Smooth muscle cell (in vitro differentiated cells): ENCODE measurements at regions not wholly inside any gene's neighbourhood (a gene's known extent, or its start where the extent isn't known, plus 50 kb on each side); places are given as distances from the start of the nearest gene placed in this dataset.

Experiments used
- DNase-seq: peaks from one replicate; lab custom pipeline; 2025; ENCODE audit not compliant: unreplicated experiment; lab: John Stamatoyannopoulos, UW
- H2AFZ ChIP-seq: fragments of 200-600 bp; sonication (generic); 2 replicates; pipeline ENCODE4 v1.6.0; 2016; ENCODE audit warnings: antibody characterized with exemption, low read depth, mild to moderate bottlenecking
- H3F3A ChIP-seq: fragments of 200-600 bp; sonication (generic); 2 replicates; pipeline ENCODE4 v1.6.0; 2017; ENCODE audit warnings: antibody characterized with exemption, low read depth
- H3K27ac ChIP-seq: fragments of 200-600 bp; sonication (generic); 2 replicates; pipeline ENCODE4 v1.5.1; 2016; ENCODE audit warnings: low read depth, mild to moderate bottlenecking
- H3K27me3 ChIP-seq: fragments of 200-600 bp; sonication (generic); 2 replicates; pipeline ENCODE4 v1.6.1; 2016; ENCODE audit warnings: low read depth, mild to moderate bottlenecking
- H3K36me3 ChIP-seq: fragments of 200-600 bp; sonication (generic); 2 replicates; pipeline ENCODE4 v1.5.1; 2016; ENCODE audit warnings: low read depth
- H3K4me1 ChIP-seq: fragments of 200-600 bp; sonication (generic); 2 replicates; pipeline ENCODE4 v1.5.1; 2016; ENCODE audit warnings: low read depth
- H3K4me2 ChIP-seq: fragments of 200-600 bp; sonication (generic); 2 replicates; pipeline ENCODE4 v1.6.0; 2016; ENCODE audit warnings: mild to moderate bottlenecking
- H3K4me3 ChIP-seq: fragments of 200-600 bp; sonication (generic); 2 replicates; pipeline ENCODE4 v1.5.1; 2016; ENCODE audit warnings: mild to moderate bottlenecking
- H3K79me2 ChIP-seq: fragments of 200-600 bp; sonication (generic); 2 replicates; pipeline ENCODE4 v1.6.0; 2016; ENCODE audit warnings: low read depth, mild to moderate bottlenecking
- H3K9ac ChIP-seq: fragments of 200-600 bp; sonication (generic); 2 replicates; pipeline ENCODE4 v1.6.0; 2016; ENCODE audit warnings: low read depth
- H3K9me3 ChIP-seq: fragments of 200-600 bp; sonication (generic); replicated peaks from 2 replicates; pipeline ENCODE4 v1.5.1; 2016; ENCODE audit warnings: low read depth
- H4K20me1 ChIP-seq: fragments of 200-600 bp; sonication (generic); 2 replicates; pipeline ENCODE4 v1.6.0; 2016; ENCODE audit warnings: low read depth
- CTCF ChIP-seq: fragments of 200-600 bp; sonication (generic); IDR thresholded peaks from 2 replicates; pipeline ENCODE4 v1.5.1; 2017; ENCODE audit warnings: borderline replicate concordance, mild to moderate bottlenecking, antibody characterized with exemption; ENCODE audit not compliant: insufficient read depth, poor library complexity, severe bottlenecking
- WGBS: methylation state at CpG from one replicate; pipeline ENCODE4 v1.1.7; 2016; ENCODE audit warnings: low lambda C conversion rate; 5-methylcytosine and 5-hydroxymethylcytosine counted together

GRCh38 chr10:124286621-124287020 is 132.1 kb downstream of the OAT start:
- no peak overlapping the region for H3K4me3 ChIP-seq
- 64% methylated on average over 1 of the region's 1 CpG for WGBS
- no peaks in the 10 kb centered on the region for H3K9me3 ChIP-seq
- no peaks in the 10 kb centered on the region for H3K36me3 ChIP-seq
- H3F3A ChIP-seq = no peaks in the 10 kb centered on the region
- H3K4me2 ChIP-seq = no peak overlapping the region
- no peak overlapping the region for H3K9ac ChIP-seq
- H3K4me1 ChIP-seq = no peaks in the 10 kb centered on the region
- H2AFZ ChIP-seq = no peak overlapping the region
- no peak overlapping the region for H3K27ac ChIP-seq
- DNase-seq = no peak
- no peaks in the 10 kb centered on the region for H3K27me3 ChIP-seq
- H4K20me1 ChIP-seq = no peaks in the 10 kb centered on the region
- no peaks in the 10 kb centered on the region for H3K79me2 ChIP-seq
- no peak for TF ChIP-seq CTCF

GRCh38 chr10:124285587-124286527 is 132.9 kb downstream of the OAT start:
- H3K27ac ChIP-seq = no peak overlapping the region
- no peaks in the 10 kb centered on the region for H3F3A ChIP-seq
- 89% methylated on average over 21 of the region's 21 CpGs for WGBS
- no peaks in the 10 kb centered on the region for H3K9me3 ChIP-seq
- H2AFZ ChIP-seq = no peak overlapping the region
- H3K4me2 ChIP-seq = no peak overlapping the region
- H3K4me1 ChIP-seq = no peaks in the 10 kb centered on the region
- no peak overlapping the region for H3K9ac ChIP-seq
- H3K27me3 ChIP-seq = no peaks in the 10 kb centered on the region
- no peaks in the 10 kb centered on the region for H3K36me3 ChIP-seq
- H3K4me3 ChIP-seq = no peak overlapping the region
- no peaks in the 10 kb centered on the region for H3K79me2 ChIP-seq
- TF ChIP-seq CTCF = no peak
- no peak for DNase-seq
- H4K20me1 ChIP-seq = no peaks in the 10 kb centered on the region

GRCh38 chr10:124283949-124284250 is 134.8 kb downstream of the OAT start:
- H3K9me3 ChIP-seq = no peaks in the 10 kb centered on the region
- no peak overlapping the region for H3K9ac ChIP-seq
- H3K36me3 ChIP-seq = no peaks in the 10 kb centered on the region
- H3F3A ChIP-seq = no peaks in the 10 kb centered on the region
- no peaks in the 10 kb centered on the region for H3K27me3 ChIP-seq
- no peak overlapping the region for H2AFZ ChIP-seq
- H3K4me3 ChIP-seq = no peak overlapping the region
- no peak overlapping the region for H3K27ac ChIP-seq
- H3K4me2 ChIP-seq = no peak overlapping the region
- no peak for DNase-seq
- 91% methylated on average over 9 of the region's 9 CpGs for WGBS
- no peak for TF ChIP-seq CTCF
- H3K79me2 ChIP-seq = no peaks in the 10 kb centered on the region
- H3K4me1 ChIP-seq = no peaks in the 10 kb centered on the region
- no peaks in the 10 kb centered on the region for H4K20me1 ChIP-seq
